ENCODE measurements at regions not wholly inside any gene's neighbourhood (a gene's known extent, or its start where the extent isn't known, plus 50 kb on each side); places are given as distances from the start of the nearest gene placed in this dataset.

- H3K4me3 ChIP-seq (ENCODE audit: low read depth, low read length): no peak overlapping the region
- DNase-seq (ENCODE audit: low read depth): no peak
- TF ChIP-seq MYC (IDR thresholded peaks at IDR 0.05; ENCODE audit: low read depth, low read length) (no peak), MAX (IDR thresholded peaks at IDR 0.05; ENCODE audit: low read depth, low read length) (no peak), CTCF (IDR thresholded peaks at IDR 0.05; ENCODE audit: low read depth, low read length) (no peak), POLR2A (IDR thresholded peaks at IDR 0.05; ENCODE audit: extremely low read depth, insufficient read length) (no peak)
Measured at GRCh38 chr13:47017476-47017875, 120.6 kb upstream of the HTR2A start.

- H3K4me3 ChIP-seq (ENCODE audit: low read depth, low read length): no peak overlapping the region
- DNase-seq (ENCODE audit: low read depth): no peak
- TF ChIP-seq MYC (IDR thresholded peaks at IDR 0.05; ENCODE audit: low read depth, low read length) (no peak), CTCF (IDR thresholded peaks at IDR 0.05; ENCODE audit: low read depth, low read length) (no peak), MAX (IDR thresholded peaks at IDR 0.05; ENCODE audit: low read depth, low read length) (no peak), POLR2A (IDR thresholded peaks at IDR 0.05; ENCODE audit: extremely low read depth, insufficient read length) (no peak)
Measured at GRCh38 chr13:47008318-47008717, 111.5 kb upstream of the HTR2A start.

GRCh38 chr13:47005756-47006414 is 109.0 kb upstream of the HTR2A start:
- no peak for TF ChIP-seq MAX (IDR thresholded peaks at IDR 0.05; ENCODE audit: low read depth, low read length)
- TF ChIP-seq MYC (IDR thresholded peaks at IDR 0.05; ENCODE audit: low read depth, low read length): no peak
- no peak overlapping the region for H3K4me3 ChIP-seq (ENCODE audit: low read depth, low read length)
- DNase-seq (ENCODE audit: low read depth): no peak

GRCh38 chr13:47004540-47004939 is 107.7 kb upstream of the HTR2A start:
- TF ChIP-seq MYC (IDR thresholded peaks at IDR 0.05; ENCODE audit: low read depth, low read length): no peak
- TF ChIP-seq MAX (IDR thresholded peaks at IDR 0.05; ENCODE audit: low read depth, low read length): no peak
- no peak for TF ChIP-seq POLR2A (IDR thresholded peaks at IDR 0.05; ENCODE audit: extremely low read depth, insufficient read length)
- no peak for TF ChIP-seq CTCF (IDR thresholded peaks at IDR 0.05; ENCODE audit: low read depth, low read length)
- DNase-seq (ENCODE audit: low read depth): no peak
- H3K4me3 ChIP-seq (ENCODE audit: low read depth, low read length): no peak overlapping the region

- H3K4me3 ChIP-seq (ENCODE audit: low read depth, low read length): no peak overlapping the region
- DNase-seq (ENCODE audit: low read depth): no peak
- no peak for TF ChIP-seq MAX (IDR thresholded peaks at IDR 0.05; ENCODE audit: low read depth, low read length)
- TF ChIP-seq CTCF (IDR thresholded peaks at IDR 0.05; ENCODE audit: low read depth, low read length): no peak
- no peak for TF ChIP-seq POLR2A (IDR thresholded peaks at IDR 0.05; ENCODE audit: extremely low read depth, insufficient read length)
- no peak for TF ChIP-seq MYC (IDR thresholded peaks at IDR 0.05; ENCODE audit: low read depth, low read length)
Measured at GRCh38 chr13:47004027-47004426, 107.2 kb upstream of the HTR2A start.

GRCh38 chr13:47000165-47000564 is 103.3 kb upstream of the HTR2A start:
- TF ChIP-seq MAX (IDR thresholded peaks at IDR 0.05; ENCODE audit: low read depth, low read length) (no peak), POLR2A (IDR thresholded peaks at IDR 0.05; ENCODE audit: extremely low read depth, insufficient read length) (no peak), CTCF (IDR thresholded peaks at IDR 0.05; ENCODE audit: low read depth, low read length) (no peak), MYC (IDR thresholded peaks at IDR 0.05; ENCODE audit: low read depth, low read length) (no peak)
- no peak for DNase-seq (ENCODE audit: low read depth)

More at GRCh38 chr13:47000165-47000564, 103.3 kb upstream of the HTR2A start:
- H3K4me3 ChIP-seq (ENCODE audit: low read depth, low read length): no peak overlapping the region

All from NB4 (cell line).